ENCODE measurements at regions not wholly inside any gene's neighbourhood (a gene's known extent, or its start where the extent isn't known, plus 50 kb on each side); places are given as distances from the start of the nearest gene placed in this dataset.

DNA sequence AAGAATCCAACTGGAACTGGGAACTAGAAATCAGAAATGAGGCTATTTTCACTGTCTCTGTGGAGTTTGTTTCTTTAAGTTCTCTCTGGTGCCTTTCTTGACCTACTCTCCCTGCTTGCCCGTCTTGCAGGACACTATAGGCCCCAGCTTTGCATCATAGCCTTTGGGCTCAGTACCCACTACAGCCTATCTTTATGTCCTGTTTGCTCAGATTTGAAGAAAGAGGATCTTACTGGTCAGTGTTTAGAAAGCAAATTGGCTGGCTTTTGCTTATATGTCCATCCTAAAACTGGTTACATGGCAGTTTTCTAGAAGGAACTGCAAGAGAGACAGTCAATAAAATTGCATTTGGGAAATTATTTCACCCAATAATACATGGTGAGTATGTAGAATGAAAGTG lies 231.8 kb upstream of the TBL1XR1 start (continued):
- no peak for TF ChIP-seq MLLT10 (CRISPR knock-in tag; IDR thresholded peaks at IDR 0.05)
- no peak for TF ChIP-seq TBX3 (IDR thresholded peaks at IDR 0.05; ENCODE audit: borderline replicate concordance)
- TF ChIP-seq MED8 (CRISPR knock-in tag; IDR thresholded peaks at IDR 0.05; ENCODE audit: insufficient replicate concordance): no peak
- TF ChIP-seq, protein P1, sequence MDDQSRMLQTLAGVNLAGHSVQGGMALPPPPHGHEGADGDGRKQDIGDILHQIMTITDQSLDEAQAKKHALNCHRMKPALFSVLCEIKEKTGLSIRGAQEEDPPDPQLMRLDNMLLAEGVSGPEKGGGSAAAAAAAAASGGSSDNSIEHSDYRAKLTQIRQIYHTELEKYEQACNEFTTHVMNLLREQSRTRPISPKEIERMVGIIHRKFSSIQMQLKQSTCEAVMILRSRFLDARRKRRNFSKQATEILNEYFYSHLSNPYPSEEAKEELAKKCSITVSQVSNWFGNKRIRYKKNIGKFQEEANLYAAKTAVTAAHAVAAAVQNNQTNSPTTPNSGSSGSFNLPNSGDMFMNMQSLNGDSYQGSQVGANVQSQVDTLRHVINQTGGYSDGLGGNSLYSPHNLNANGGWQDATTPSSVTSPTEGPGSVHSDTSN (CRISPR knock-in tag; IDR thresholded peaks at IDR 0.05; ENCODE audit: borderline replicate concordance): no peak
- TF ChIP-seq, protein P2, sequence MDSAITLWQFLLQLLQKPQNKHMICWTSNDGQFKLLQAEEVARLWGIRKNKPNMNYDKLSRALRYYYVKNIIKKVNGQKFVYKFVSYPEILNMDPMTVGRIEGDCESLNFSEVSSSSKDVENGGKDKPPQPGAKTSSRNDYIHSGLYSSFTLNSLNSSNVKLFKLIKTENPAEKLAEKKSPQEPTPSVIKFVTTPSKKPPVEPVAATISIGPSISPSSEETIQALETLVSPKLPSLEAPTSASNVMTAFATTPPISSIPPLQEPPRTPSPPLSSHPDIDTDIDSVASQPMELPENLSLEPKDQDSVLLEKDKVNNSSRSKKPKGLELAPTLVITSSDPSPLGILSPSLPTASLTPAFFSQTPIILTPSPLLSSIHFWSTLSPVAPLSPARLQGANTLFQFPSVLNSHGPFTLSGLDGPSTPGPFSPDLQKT (CRISPR knock-in tag; IDR thresholded peaks at IDR 0.05; ENCODE audit: borderline replicate concordance): no peak

DNA sequence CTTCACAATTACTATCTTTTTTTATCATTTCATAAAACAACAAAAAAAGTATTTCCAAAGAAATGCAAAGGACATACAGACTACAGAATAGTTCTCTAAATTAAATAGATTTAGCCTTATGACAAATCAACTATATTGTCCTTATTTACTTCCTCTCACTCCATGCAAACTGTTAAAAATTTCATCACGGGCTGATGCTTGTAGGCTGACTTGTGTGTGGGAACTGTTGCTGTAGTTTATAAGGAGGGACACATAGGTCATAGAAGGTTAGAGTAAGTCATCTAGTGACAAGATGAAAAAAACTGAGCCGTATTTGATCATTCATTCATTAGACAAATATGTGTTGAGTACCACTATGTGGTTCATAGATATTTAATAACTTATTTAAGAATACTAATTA lies 232.5 kb upstream of the TBL1XR1 start:
- Histone ChIP-seq H3K4me3 (replicated peaks in 1 of 3; ENCODE audit: insufficient read depth in 1 of 3, low read depth in 2 of 3, low read length in 3 of 3) (no peak overlapping the region), H3K27ac (ENCODE audit: extremely low read length, insufficient read depth, low read length) (no peak overlapping the region), H2AFZ (ENCODE audit: low read length) (no peak overlapping the region), H3K9me3 (ENCODE audit: low read length) (no peaks in the 10 kb centered on the region), H3K9ac (ENCODE audit: insufficient read depth, low read depth, low read length) (no peak overlapping the region), H3K79me2 (ENCODE audit: insufficient read depth, low read length) (no peaks in the 10 kb centered on the region), H3K4me1 (ENCODE audit: insufficient read depth, low read length) (no peaks in the 10 kb centered on the region), H3K4me2 (ENCODE audit: low read depth, low read length) (no peak overlapping the region), H3K27me3 (ENCODE audit: control insufficient read depth in 1 of 2, insufficient read depth in 2 of 2, low read length in 2 of 2) (no peaks in the 10 kb centered on the region), H4K20me1 (ENCODE audit: insufficient read depth, low read length) (no peaks in the 10 kb centered on the region), H3K36me3 (replicated peaks in 1 of 2; ENCODE audit: control insufficient read depth in 1 of 2, insufficient read depth in 2 of 2, low read length in 2 of 2) (no peaks in the 10 kb centered on the region)
- ChIA-PET CTCF (ENCODE audit: low intra/inter-chr PET ratio, low total read pairs) (no interaction called here), POLR2A (no interaction called here)
- FAIRE-seq (no peak), DNase-seq (ENCODE audit: low spot score) (no peak), ATAC-seq (no peak)
- BruUV-seq (replicated peaks): no TSS peak
- in situ Hi-C loops (cut with HindIII; ENCODE audit: extremely low pct_ligation_motif_present, low pct_unique_long_range_greater_than_20kb): loop anchor here (25.0 kb wide), 1 partner anchor 917 kb away; no protein-coding TSS in a partner anchor
- intact Hi-C loops (cut with micrococcal nuclease; ENCODE audit: unreplicated experiment): no loop called here
- 4% methylated on average over 2 of the region's 2 CpGs for WGBS (ENCODE audit: low lambda C conversion rate)
- TF ChIP-seq ZNF34 (CRISPR knock-in tag; IDR thresholded peaks at IDR 0.05; ENCODE audit: borderline replicate concordance) (no peak), PHF20 (CRISPR knock-in tag; IDR thresholded peaks at IDR 0.05) (no peak), ZHX1 (CRISPR knock-in tag; IDR thresholded peaks at IDR 0.05; ENCODE audit: low read depth) (no peak), MNT (IDR thresholded peaks at IDR 0.05) (no peak), NFKB2 (CRISPR knock-in tag; IDR thresholded peaks at IDR 0.05; ENCODE audit: borderline replicate concordance) (no peak), ZNF558 (CRISPR knock-in tag; IDR thresholded peaks at IDR 0.05; ENCODE audit: borderline replicate concordance) (no peak), ZNF33A (CRISPR knock-in tag; IDR thresholded peaks at IDR 0.05; ENCODE audit: borderline replicate concordance) (no peak), MXD4 (CRISPR knock-in tag; IDR thresholded peaks at IDR 0.05) (no peak), KLF6 (CRISPR knock-in tag; IDR thresholded peaks at IDR 0.05) (no peak), ZNF652 (CRISPR knock-in tag; IDR thresholded peaks at IDR 0.05; ENCODE audit: borderline replicate concordance, low read depth) (no peak)
- TF ChIP-seq, protein P3, sequence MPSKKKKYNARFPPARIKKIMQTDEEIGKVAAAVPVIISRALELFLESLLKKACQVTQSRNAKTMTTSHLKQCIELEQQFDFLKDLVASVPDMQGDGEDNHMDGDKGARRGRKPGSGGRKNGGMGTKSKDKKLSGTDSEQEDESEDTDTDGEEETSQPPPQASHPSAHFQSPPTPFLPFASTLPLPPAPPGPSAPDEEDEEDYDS (CRISPR knock-in tag; IDR thresholded peaks at IDR 0.05): no peak
